Medulla oblongata (tissue), 1 donor: ENCODE measurements at regions not wholly inside any gene's neighbourhood (a gene's known extent, or its start where the extent isn't known, plus 50 kb on each side); places are given as distances from the start of the nearest gene placed in this dataset.
A peak's percentile ranks its signal among the peaks of the same experiment; 100 is the strongest.

Experiments used
- DNase-seq: peaks from one replicate; pipeline ENCODE4 v3.0.0-alpha.2; 2015; ENCODE audit errors: extremely low spot score

DNA sequence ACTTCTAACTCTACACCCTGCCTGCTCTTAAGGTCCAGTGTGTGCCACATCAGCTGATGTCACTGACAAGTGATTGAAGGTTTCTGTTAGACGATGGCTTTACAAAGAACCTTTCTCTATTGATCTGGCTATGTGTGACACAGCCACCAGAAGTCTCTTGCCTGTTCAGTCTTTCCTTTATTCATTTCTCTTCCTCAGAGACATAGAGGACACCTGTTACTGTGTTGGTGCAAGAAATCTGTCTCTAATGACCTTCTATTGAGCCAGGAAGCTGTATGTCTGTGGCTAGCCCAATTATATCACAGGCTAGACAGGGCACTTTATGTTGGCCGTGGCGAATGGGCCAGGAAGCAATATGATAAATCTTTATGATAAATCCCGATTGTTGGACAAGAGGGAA lies 173.3 kb upstream of the GAP43 start:
- no peak for DNase-seq

- DNase-seq, result no peak
These were observed 159.3 kb upstream of the GAP43 start for GRCh38 chr3:115464036-115464435.

DNA sequence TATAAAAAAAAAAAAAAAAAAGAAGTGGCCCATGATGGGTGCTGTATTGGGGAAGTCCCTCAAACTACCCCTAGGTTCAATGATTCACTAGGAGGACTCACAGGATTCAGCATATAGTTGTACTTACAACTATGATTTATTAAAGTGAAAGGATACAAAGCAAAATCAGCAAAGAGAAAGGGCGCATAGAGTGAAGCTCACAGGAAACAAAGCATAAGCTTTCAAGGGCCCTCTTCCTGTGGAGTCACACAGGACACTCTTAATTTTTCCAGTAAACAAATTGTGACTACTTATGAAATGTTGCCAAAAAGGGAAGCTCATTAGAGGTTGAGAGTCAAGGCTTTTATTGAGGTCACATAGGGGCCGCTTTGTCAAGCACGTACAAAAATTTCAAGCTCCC lies 153.7 kb upstream of the GAP43 start:
- DNase-seq, result no peak

GRCh38 chr3:115470254-115470653 lies 153.1 kb upstream of the GAP43 start:
- no peak for DNase-seq

DNA sequence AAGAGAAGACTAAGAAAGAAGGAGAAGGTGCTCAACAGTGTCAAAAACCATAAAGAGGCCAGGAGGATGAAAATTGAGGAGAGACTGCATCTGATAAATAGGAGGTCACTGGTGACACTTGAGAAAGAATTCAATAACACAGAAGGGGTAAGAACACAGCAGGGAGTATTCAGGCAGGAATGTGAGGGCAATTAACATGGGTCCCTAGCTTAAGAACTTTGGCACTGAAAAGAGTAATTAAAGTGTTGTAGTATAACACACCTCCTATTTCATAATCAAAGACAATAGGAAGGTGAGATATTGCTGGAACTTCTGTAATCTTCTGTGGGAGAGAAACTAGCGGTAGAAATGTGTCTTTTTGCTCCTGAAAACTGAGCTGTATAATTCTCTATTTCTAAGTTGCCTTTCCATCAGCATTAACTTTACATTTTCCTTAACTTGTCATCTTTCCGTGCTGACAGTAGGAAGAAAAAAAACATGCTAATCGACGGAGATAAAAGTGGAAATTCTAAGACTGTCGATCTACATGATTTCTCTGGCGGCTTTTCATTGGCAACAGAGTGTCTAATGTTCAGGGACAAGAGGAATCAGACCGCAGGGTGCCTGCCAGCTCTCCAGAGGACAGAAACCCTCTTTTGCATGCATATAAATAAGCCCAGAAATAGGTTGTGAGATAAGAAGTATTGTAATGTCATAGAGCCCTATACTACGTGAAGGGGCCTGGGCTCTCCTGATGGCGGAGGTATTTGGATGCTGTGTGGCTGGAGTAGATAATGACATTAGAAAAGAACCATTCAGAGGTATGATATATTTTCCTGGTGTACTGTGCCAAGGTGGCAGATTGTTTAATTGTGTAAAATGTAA lies 147.9 kb upstream of the GAP43 start:
- no peak for DNase-seq

- no peak for DNase-seq
These were observed 146.8 kb upstream of the GAP43 start for GRCh38 chr3:115476472-115476871.

GRCh38 chr3:115478359-115478758 lies 145.0 kb upstream of the GAP43 start:
- DNase-seq, result no peak

DNA sequence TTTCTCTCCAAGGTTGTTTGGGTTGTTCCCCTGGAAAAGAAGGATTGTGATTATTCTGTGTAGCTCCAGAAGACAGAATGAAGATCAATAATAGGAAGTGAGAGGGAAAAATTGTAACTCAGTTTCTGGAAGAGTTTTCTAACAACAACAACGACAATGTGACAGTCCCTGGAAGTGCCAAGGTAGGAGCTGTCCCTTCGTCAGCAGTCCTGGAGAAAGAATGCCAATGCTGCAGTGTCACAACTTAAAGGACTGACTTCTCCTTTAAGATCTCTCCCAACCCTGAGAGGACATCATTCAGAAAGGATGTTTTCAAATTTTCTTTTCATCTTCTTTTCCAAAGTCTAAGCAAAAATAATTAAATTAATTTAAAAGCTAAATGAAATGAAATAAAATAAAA lies 136.4 kb upstream of the GAP43 start:
- DNase-seq, result no peak

DNA sequence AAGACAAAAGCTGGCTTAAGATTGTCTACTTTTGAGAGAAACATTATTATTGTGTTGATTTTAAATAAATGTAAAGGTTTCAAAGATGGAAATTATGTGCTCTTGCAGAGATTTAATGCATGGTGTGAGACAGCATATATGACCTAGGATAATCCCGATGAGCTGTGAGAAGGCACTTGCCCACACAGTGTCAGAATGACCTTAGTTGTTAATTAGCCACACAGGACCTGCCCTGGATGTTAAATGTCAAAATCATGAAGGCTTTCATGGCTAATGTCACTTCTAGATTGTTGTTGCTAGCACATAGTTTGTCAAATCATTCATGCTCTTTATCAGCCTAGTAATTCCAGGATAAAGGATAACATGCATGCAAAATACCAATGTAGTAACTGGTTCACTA lies 135.3 kb upstream of the GAP43 start:
- DNase-seq, result no peak

DNA sequence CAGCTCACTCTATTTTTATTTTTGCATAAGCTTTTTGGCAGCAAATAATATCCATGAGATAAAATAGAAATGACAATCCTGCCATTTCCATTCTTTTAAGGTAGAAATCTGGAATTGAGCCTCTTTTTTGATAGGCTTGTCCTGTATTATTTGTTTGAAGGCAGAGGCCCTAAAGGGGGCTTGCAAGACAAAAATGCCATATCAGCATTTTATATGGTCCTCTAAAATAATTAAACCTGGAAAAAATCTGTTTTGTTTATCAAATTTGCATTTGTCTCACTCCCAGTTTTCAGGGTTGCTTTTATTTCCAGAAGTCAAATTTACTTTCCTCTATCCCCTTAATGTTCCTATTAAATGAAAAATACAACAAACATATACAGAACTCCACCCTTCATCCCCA lies 134.9 kb upstream of the GAP43 start:
- no peak for DNase-seq

- no peak for DNase-seq
These were observed 128.5 kb upstream of the GAP43 start for GRCh38 chr3:115494826-115495225.

- no peak for DNase-seq
These were observed 124.9 kb upstream of the GAP43 start for GRCh38 chr3:115498421-115498820.

DNA sequence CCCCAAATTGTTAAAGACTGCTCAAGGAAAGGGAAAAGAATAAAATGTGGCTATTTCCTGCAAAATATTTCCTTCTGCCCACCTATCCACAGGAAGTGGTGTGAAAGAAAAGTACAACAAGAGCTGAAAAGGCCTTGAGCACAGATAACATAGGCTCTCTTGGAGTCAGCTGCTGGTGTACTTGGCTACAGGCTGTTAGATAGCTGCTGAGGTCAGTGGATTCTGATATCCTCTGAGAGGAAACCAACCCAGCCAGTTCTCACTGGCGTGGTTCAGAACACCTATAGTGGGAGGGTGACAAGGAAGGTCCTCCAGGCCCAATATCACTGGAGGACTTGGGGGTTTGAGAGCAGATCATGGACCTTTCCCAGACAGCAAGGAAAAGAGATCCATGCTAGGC lies 124.4 kb upstream of the GAP43 start:
- DNase-seq, result no peak

DNA sequence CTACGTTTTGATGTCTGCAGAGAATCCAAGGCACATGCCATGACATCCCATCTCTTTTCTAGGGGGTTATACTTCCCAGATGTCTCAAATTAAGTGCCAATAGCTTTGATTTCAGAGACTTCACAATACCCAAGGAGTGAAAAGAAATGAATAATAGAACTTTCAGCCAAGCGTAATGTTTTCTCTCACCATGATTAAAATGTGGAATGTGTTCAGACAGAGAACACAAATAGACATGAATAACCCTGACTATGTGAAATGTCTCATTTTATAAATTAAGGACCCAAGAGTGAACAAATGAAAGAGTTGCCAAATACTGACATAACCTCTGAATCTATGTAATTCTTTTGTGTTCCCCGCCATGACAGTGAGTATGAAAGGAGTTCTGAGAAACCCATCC lies 123.6 kb upstream of the GAP43 start:
- DNase-seq, result no peak

DNA sequence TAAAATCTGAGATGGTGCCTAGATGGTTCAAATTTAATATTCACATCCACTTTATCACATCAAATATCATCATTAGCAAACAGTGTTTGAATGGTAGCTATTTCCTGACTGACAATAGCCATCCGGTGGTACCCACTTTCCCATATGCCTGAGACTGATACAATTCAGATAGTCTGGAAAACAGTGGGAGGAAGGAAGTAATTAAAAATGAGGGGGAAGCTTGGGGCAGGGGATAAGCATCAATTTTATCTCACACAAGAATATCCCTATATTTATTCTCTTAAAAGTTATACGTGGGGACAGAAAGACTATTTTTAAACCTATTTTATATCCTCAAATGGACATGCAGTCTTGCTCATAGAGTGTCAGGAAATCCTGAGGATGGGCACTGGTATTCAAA lies 122.5 kb upstream of the GAP43 start:
- DNase-seq, result no peak

- no peak for DNase-seq
These were observed 121.2 kb upstream of the GAP43 start for GRCh38 chr3:115502128-115502527.

- no peak for DNase-seq
These were observed 119.9 kb upstream of the GAP43 start for GRCh38 chr3:115503394-115503793.

- no peak for DNase-seq
These were observed 114.7 kb upstream of the GAP43 start for GRCh38 chr3:115508562-115508961.

DNA sequence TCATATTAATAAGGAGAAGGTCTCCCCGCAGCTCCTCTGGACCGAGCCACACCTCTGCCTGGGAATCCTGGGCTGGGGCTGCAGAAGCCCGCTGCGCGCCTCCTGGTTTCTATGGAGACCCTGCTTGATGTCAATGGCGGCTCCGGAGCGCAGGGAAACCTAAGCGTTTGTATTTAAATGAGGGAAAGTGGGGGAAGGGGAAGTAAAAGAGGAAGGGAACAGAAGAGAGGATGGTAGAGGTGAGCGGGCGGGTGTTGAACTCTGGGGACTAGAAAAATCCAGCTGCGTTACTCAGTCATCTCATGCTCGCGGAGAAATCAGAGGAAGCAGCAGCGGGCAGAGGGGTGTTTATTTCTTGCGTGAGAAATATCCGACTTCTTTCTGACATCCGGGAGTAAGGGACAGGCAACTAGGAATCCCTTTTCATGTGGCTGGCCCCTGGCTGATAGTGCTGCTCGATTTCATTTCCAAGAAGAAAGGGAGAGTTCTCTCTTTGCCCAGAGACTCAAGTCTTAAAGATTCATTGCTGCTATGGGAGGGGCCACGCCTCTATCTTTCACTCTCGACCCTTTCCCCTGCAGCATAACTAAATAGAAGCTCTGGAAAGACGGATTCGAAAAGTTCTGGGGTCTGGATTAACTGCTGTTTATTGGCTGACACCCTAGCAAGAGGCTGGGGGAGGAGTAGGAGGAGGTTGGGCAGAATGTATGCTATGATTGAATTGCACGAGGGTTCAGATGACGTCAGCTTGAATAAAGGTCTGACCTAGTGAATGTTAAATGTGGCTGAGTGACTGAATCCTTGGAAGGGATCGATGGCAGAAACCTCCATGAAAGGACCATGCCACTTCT lies 110.5 kb upstream of the GAP43 start:
- peak; percentile 31 for DNase-seq

DNA sequence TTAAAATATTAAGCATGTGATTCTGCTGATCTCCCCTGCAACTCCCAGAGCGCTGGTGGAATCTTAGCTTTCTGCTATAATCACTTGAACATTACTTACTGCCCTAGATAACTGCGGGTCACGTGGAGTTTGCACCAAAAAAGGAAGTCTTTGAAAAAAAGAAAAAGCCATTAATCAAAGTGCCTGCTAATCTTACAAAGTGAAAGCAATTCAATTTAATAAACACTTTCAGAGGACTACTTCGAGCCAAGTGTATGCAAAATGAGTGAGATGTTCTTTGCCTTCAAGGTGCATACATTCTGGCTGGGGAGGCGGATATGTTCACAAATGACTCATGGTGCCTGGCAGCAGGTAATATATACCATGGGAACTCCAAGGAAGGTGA lies 109.9 kb upstream of the GAP43 start:
- no peak for DNase-seq

- DNase-seq, result no peak
These were observed 105.8 kb upstream of the GAP43 start for GRCh38 chr3:115517457-115518050.

DNA sequence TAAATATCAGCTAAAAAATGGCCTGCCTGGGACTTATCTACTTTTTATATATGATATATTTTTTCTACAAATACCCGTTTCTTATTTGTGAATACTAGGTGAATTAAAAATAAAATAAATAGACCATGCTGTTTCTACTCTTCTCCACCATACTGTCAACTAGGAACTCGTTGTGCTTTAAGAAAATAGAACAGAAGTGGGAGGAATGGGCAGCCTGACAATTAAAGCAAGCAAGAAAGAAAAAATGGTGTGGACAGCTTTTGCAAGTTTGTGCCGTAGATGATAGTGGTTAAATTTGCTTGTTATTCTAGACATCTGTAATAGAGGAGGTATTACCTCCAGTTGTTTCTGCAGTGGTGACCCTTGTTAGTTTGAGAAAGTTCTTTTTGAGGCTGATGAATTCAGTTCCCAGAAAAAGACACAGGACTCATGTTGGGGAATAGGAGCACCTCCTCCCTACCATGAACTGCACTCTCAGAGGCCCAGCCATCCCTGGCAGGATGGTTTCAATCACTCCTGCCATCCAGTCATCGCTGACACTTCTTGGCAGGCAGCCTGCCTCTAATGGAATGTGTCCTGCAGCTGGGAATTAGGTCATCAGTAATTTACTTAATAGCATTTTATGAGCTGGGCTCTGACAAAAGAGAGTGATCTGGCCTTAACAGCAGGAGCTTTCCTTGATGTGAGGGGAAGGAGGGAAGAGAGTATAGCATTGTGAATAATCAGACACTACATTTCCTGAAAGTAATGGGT lies 105.0 kb upstream of the GAP43 start:
- peak; percentile 8 for DNase-seq
